Muscle layer of colon (tissue), 2 donors: ENCODE measurements at regions not wholly inside any gene's neighbourhood (a gene's known extent, or its start where the extent isn't known, plus 50 kb on each side); places are given as distances from the start of the nearest gene placed in this dataset.

ENCODE experiments used
- H3K27ac ChIP-seq: one replicate; pipeline ENCODE4 v1.7.0; 2013; ENCODE audit warnings: low read depth, mild to moderate bottlenecking, low read length, moderate library complexity
- H3K27me3 ChIP-seq, 2 donors: one replicate each; pipeline ENCODE4 v1.7.0; 2013; ENCODE audit warnings: low read length in 2 of 2, mild to moderate bottlenecking in 2 of 2; ENCODE audit not compliant: insufficient read depth in 2 of 2, control insufficient read depth in 1 of 2
- H3K36me3 ChIP-seq: one replicate; pipeline ENCODE4 v1.7.0; 2013; ENCODE audit warnings: mild to moderate bottlenecking, low read length; ENCODE audit not compliant: insufficient read depth
- H3K4me1 ChIP-seq: one replicate; pipeline ENCODE4 v1.7.0; 2013; ENCODE audit warnings: mild to moderate bottlenecking, low read length; ENCODE audit not compliant: insufficient read depth
- H3K4me3 ChIP-seq, 2 donors: one replicate each; pipeline ENCODE4 v1.7.0; 2013; ENCODE audit warnings: low read length in 2 of 2, low read depth in 1 of 2, mild to moderate bottlenecking in 1 of 2, moderate library complexity in 1 of 2
- H3K9ac ChIP-seq: one replicate; pipeline ENCODE4 v1.7.0; 2013; ENCODE audit warnings: low read length
- H3K9me3 ChIP-seq: one replicate; pipeline ENCODE4 v1.7.0; 2013; ENCODE audit warnings: mild to moderate bottlenecking, low read length
- donor health status: abdominal sarcoma.
- donor health status: Adenocarcinoma of cecum.

- H3K4me3 ChIP-seq: no peak overlapping the region
- no peaks in the 10 kb centered on the region for H3K27me3 ChIP-seq
- H3K4me1 ChIP-seq: peaks cover 5% of the 10 kb centered on the region
- H3K9ac ChIP-seq: no peak overlapping the region
- no peaks in the 10 kb centered on the region for H3K36me3 ChIP-seq
- H3K27ac ChIP-seq: no peak overlapping the region
- no peaks in the 10 kb centered on the region for H3K9me3 ChIP-seq
Measured at GRCh38 chr5:98581112-98581997, 192.1 kb upstream of the RGMB start.

GRCh38 chr5:98583586-98583985 is 189.9 kb upstream of the RGMB start:
- Histone ChIP-seq H3K9me3 (no peaks in the 10 kb centered on the region), H3K4me1 (peaks cover 5% of the 10 kb centered on the region), H3K9ac (no peak overlapping the region), H3K27me3 (no peaks in the 10 kb centered on the region), H3K36me3 (no peaks in the 10 kb centered on the region), H3K27ac (no peak overlapping the region), H3K4me3 (no peak overlapping the region)

- Histone ChIP-seq H3K9ac (no peak overlapping the region), H3K27me3 (no peaks in the 10 kb centered on the region), H3K36me3 (no peaks in the 10 kb centered on the region), H3K4me3 (no peak overlapping the region), H3K9me3 (no peaks in the 10 kb centered on the region), H3K27ac (no peak overlapping the region), H3K4me1 (peaks cover 5% of the 10 kb centered on the region)
Measured at GRCh38 chr5:98585661-98586310, 187.7 kb upstream of the RGMB start.

- Histone ChIP-seq H3K9me3 (no peaks in the 10 kb centered on the region), H3K27ac (no peak overlapping the region), H3K4me3 (no peak overlapping the region), H3K27me3 (no peaks in the 10 kb centered on the region), H3K36me3 (no peaks in the 10 kb centered on the region), H3K9ac (no peak overlapping the region), H3K4me1 (no peaks in the 10 kb centered on the region)
Measured at GRCh38 chr5:98586581-98586980, 186.9 kb upstream of the RGMB start.

- no peaks in the 10 kb centered on the region for H3K27me3 ChIP-seq
- no peak overlapping the region for H3K4me3 ChIP-seq
- no peaks in the 10 kb centered on the region for H3K4me1 ChIP-seq
- H3K27ac ChIP-seq: no peak overlapping the region
- H3K36me3 ChIP-seq: no peaks in the 10 kb centered on the region
- no peaks in the 10 kb centered on the region for H3K9me3 ChIP-seq
- H3K9ac ChIP-seq: no peak overlapping the region
Measured at GRCh38 chr5:98587166-98587565, 186.3 kb upstream of the RGMB start.

GRCh38 chr5:98588215-98588614 is 185.2 kb upstream of the RGMB start:
- Histone ChIP-seq H3K27ac (no peak overlapping the region), H3K9ac (no peak overlapping the region), H3K27me3 (no peaks in the 10 kb centered on the region), H3K4me1 (no peaks in the 10 kb centered on the region), H3K4me3 (no peak overlapping the region), H3K9me3 (no peaks in the 10 kb centered on the region), H3K36me3 (no peaks in the 10 kb centered on the region)

GRCh38 chr5:98593418-98593817 is 180.0 kb upstream of the RGMB start:
- Histone ChIP-seq H3K36me3 (no peaks in the 10 kb centered on the region), H3K27ac (no peak overlapping the region), H3K27me3 (no peaks in the 10 kb centered on the region), H3K9me3 (no peaks in the 10 kb centered on the region), H3K4me1 (no peaks in the 10 kb centered on the region), H3K4me3 (no peak overlapping the region), H3K9ac (no peak overlapping the region)

GRCh38 chr5:98594098-98594497 is 179.4 kb upstream of the RGMB start:
- H3K27me3 ChIP-seq: no peaks in the 10 kb centered on the region
- no peak overlapping the region for H3K4me3 ChIP-seq
- no peaks in the 10 kb centered on the region for H3K36me3 ChIP-seq
- no peak overlapping the region for H3K9ac ChIP-seq
- no peaks in the 10 kb centered on the region for H3K4me1 ChIP-seq
- no peak overlapping the region for H3K27ac ChIP-seq
- no peaks in the 10 kb centered on the region for H3K9me3 ChIP-seq

GRCh38 chr5:98599016-98599415 is 174.4 kb upstream of the RGMB start:
- Histone ChIP-seq H3K27ac (no peak overlapping the region), H3K36me3 (no peaks in the 10 kb centered on the region), H3K4me1 (no peaks in the 10 kb centered on the region), H3K9ac (no peak overlapping the region), H3K27me3 (no peaks in the 10 kb centered on the region), H3K9me3 (no peaks in the 10 kb centered on the region), H3K4me3 (no peak overlapping the region)

GRCh38 chr5:98602534-98603112 is 170.8 kb upstream of the RGMB start:
- H3K9me3 ChIP-seq: no peaks in the 10 kb centered on the region
- H3K36me3 ChIP-seq: no peaks in the 10 kb centered on the region
- H3K4me1 ChIP-seq: no peaks in the 10 kb centered on the region
- no peak overlapping the region for H3K4me3 ChIP-seq
- no peak overlapping the region for H3K9ac ChIP-seq
- no peak overlapping the region for H3K27ac ChIP-seq
- H3K27me3 ChIP-seq: no peaks in the 10 kb centered on the region

- Histone ChIP-seq H3K4me1 (no peaks in the 10 kb centered on the region), H3K27ac (no peak overlapping the region), H3K27me3 (no peaks in the 10 kb centered on the region), H3K9me3 (no peaks in the 10 kb centered on the region), H3K4me3 (no peak overlapping the region), H3K9ac (no peak overlapping the region), H3K36me3 (no peaks in the 10 kb centered on the region)
Measured at GRCh38 chr5:98603456-98603855, 170.0 kb upstream of the RGMB start.
